GM19324 (cell line): ENCODE measurements at regions not wholly inside any gene's neighbourhood (a gene's known extent, or its start where the extent isn't known, plus 50 kb on each side); places are given as distances from the start of the nearest gene placed in this dataset.
"Not testable (repeated sequence)": the region's sequence is repeated elsewhere in the genome, so short reads cannot be mapped to it uniquely, and the experiment has no call there.

Experiments
- ATAC-seq: cut with Tn5 transposase; IDR thresholded peaks from one replicate; pipeline ENCODE4 v1.9.1; 2021; ENCODE audit warnings: mild to moderate bottlenecking, moderate library complexity; ENCODE audit not compliant: unreplicated experiment, low FRiP score

DNA sequence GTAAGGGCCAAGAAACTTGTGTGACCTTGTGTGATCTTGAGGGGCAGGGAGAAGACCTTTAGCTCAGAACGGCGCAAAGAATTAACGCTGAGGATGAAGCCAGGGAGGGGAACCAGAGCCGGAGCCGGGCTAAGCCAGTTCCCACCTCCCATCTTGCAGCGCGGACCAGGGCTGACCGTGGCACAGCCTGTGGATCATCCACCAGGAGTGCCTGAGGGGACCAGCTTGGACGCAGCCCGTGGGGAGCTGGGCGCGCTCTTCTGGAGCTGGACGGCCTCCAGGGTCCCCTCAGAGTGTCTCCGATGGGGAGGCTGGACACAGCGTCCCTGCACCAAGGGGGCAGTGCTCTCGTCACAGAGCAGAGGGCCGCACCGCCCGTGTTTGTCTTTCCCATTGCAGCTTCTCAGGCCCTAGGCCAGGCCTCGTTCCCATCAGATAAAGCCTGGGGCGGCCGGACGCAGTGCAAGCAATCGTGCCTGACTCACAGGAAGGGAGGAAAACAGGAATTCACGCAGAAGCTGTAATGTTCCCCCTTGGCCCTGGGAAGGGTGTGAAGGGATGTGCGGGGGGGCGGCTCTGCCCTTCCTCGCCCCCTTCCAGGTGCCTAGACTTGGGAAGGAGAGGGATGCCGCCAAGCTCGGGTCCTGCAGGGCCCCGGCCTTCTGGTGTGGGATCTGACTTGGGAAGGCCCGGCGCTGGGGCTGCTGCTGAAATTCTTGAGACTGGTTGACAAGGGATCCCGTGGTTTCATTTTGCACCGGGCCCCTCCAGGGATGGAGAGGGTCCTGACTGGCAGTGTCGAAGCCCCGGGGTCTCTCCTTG, 144.9 kb downstream of the NPIPB11 start:
- ATAC-seq: not testable (repeated sequence)

DNA sequence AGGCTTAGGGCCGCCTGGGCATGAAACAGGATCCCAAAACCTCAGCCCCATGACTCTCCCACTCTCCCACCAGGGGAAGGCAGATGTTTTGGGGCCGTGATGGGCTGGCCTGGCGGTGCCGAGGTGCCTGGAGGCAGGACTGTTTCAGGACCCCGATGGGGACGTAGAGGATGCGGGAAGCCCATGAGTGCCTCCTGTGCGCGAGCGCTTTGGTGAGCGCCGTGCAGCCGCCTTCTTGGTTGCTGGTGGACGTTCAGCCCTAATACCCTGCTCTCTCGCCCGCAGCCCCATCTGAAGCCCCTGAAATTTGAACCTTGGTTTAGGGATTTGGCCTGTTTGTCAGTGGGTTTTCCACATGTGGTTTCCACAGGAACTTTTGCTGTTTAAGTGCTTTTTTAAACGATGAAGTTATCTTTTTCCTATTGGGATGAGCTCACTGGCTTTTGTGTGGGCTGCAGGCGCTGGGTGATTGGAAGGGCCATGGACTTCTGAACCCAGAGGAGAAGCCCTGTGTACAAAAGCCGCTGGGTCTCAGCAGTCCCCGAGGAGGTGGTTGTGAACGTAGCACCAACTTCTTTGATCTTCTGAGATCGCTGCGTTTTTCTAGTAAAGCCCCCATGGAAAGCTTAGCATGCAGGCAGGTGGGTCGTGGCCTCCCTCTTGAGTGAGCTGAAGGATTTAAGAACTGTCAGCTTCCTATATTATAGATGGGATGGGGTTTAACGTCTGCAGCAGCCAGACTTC, 145.7 kb downstream of the NPIPB11 start:
- ATAC-seq: not testable (repeated sequence)

DNA sequence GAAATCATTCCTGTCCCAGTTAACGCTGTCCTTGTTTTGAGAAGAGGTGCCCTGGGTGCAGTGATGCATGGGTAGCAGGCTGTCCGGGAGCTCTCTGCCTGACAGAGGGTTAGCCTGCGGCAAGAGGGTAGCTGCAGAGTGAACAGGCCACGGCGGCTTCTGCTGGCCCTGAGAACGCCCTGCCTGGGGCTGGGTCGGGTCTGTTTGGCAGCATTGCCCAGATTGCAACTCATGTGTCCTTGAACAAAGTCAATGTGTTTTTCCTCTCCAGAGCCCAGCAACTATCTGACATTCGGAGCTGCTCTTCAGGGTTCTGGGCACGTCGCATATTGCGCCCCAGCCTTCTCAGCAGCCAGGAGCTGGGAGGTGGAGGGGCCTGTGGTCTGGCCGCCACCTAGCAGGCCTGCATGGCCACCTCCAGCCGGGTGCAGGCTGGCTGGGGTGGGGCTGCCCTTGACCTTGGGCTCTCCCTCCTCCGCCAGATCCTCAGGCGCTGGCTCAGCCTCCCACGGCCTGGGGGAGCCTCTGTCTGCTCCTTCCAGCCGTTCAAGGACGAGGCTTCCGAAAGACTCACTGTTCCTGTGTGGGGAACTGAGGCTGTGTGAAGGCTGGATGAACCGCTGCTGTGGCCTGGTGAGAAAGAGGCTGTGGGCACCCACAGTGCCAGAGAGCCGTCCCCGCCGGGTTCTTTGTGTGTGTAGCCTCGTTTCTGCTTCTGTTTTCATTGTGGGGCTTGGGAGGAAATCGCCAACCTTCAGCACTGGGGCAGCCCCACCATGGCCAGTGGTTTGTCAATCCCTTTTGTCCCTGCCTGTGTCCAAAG, 146.7 kb downstream of the NPIPB11 start:
- not testable (repeated sequence) for ATAC-seq

DNA sequence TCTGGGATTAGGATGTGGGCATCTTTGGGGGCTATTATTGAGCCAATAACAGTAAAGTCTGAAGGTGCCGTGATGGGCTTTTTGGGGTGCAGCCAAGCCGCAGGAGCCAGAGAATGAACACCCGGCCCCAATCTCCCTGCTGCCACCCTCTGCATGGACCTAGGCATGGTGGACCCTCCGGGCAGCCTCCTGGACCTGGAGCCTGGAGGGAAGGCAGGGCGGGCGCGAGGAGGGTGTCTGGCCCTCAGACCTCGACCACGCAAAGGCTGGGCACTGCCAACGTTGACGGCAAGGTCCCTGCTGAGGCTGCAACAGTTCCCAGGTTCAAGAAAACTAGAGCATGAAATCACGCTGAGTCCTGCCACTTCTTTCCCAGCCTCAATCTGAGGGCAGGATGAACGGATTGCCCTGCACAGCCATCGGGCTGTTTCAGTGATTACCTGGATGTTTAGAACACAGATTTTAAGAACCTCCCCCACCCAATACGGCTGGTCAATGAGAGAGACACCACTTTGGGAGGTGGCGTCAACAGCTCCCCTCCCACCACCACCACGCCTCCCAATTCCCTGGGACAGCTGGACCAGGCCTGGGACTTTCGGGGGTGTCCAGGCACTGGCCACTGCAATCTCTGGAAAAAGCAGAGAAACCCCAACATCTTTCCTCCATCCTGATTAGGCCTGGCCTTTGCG, 147.4 kb downstream of the NPIPB11 start:
- ATAC-seq: not testable (repeated sequence)

DNA sequence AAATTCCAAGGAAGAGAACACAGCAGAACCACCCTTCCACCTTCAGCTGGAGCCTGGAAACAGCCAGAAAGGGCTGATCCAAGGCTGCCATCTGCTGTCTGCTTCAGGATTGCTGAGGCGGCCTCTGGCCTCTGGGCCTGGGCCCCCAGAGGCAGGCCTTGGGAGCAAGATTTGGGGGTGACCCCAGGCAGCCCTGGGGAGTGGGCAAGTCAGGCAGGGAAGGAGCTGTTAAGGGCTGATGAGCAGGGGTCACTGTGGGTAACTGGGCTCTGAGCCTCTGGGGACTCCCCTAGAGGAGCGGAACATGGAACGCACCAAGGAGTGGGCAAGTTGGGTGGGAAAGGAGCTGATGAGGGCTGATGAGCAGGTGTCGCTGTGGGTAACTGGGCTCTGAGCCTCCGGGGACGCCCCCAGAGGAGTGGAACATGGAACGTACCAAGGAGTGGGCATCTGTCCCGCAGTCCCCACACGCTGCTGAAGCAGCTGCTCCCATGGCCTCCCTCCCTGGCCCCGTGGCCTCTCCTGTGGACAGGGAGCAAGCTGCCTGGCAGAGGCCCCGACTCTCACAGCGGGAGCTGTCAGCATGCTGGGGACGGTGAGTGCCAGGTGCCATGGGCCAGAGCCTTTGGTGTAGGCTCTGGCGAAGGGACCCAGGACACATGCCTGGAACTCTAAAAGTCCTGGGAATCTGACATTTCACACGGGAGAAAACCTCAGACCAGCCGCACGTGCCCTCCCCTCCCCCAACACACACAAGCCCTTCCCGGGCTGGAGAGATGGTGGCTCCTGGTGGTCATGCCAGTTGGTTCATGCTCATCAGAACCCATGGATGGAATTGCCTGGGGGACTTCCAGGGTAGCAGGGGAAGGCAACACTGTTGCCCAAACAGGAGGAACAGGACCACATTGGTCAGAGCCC, 148.8 kb downstream of the NPIPB11 start:
- ATAC-seq: not testable (repeated sequence)

DNA sequence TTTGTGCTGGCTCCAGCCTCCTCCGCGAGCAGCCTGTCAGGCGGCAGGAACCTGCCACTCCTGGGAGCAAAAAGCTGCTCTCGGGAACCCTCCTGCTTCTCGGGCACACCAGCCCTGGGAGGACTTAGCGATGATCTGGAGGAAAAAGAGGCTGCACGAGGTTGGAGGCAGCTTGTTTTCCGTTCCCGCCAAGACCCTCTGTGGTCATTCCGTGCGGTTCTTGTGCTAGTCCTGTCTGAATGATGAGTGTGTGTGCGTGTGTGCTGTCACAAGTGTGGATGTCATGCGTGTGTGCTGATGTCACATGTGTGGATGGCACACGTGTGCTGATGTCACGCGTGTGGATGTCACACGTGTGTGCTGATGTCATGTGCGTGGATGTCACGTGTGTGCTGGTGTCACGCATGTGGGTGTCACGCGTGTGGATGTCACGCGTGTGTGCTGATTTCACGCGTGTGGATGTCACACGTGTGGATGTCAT, 150.0 kb downstream of the NPIPB11 start:
- no peak for ATAC-seq

DNA sequence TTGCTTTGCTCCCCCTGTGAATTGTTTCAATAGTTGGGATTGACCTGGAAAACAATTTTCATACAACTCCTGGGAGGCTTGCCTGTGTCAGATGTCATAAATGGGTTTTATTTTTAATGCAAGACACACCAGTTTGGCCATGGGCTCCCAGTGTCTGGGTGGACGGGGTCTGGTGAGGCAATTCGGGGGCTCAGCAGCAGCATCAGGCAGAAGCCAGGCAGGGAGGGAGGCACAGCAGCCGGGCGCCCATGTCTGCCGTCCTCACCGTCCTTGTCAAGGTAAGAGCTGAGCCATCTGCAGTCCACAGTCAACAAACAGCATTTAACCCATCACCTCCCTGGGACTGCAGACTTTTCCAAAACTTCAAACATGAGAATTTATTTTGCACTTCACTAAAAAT, 150.6 kb downstream of the NPIPB11 start:
- ATAC-seq: not testable (repeated sequence)

DNA sequence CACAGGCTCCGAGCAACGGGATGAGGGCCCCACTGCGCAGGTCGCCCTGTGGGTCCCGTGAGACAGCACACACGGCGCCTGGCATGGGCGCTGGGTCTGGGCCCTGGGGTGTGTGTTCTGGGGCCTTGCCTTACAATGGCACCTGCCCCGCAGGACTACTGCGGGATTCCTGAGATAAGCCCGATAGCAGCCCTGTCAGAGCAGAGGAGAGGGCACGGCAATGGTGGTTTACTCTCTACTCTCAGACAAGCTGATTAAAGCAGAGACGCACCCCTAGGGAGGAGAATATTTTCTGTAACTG, 151.1 kb downstream of the NPIPB11 start:
- not testable (repeated sequence) for ATAC-seq

DNA sequence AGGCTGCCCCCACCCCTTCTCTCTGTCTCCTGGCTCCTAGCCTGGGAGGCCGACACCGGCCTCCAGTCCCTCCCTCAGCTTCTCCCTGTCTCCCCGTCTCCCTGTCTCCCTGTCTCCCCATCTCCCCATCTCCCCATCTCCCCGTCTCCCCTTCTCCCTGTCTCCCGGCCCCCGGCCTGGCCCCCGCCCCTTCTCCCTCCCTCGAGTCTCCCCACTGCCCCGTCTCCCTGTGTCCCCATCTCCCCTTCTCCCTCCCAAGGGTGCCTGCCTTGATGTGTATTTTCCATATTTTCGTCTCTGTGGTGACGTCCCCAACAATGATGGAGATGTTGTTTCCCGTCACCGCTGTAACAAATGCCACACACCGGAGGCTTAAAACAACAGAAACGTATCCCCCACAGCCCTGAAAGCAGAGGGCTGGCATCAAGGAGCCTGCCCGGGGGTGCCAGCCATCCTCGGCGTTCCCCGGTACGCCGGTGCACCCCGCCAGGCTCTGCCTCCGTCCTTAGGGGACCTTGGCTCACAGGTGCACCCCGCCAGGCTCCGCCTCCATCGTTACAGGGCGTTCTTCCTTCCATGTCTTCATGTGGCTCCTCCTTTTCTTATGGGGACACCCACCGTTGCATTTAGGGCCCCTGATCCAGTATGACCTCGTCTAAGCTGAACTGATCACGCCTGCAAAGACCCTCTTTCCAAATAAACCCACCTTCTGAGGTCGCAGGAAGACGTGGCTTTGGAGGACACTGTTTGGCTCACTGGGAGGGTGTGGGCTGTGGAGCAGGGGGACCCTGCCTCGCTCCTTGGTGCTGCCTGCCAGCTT, 151.6 kb downstream of the NPIPB11 start:
- ATAC-seq: no peak

DNA sequence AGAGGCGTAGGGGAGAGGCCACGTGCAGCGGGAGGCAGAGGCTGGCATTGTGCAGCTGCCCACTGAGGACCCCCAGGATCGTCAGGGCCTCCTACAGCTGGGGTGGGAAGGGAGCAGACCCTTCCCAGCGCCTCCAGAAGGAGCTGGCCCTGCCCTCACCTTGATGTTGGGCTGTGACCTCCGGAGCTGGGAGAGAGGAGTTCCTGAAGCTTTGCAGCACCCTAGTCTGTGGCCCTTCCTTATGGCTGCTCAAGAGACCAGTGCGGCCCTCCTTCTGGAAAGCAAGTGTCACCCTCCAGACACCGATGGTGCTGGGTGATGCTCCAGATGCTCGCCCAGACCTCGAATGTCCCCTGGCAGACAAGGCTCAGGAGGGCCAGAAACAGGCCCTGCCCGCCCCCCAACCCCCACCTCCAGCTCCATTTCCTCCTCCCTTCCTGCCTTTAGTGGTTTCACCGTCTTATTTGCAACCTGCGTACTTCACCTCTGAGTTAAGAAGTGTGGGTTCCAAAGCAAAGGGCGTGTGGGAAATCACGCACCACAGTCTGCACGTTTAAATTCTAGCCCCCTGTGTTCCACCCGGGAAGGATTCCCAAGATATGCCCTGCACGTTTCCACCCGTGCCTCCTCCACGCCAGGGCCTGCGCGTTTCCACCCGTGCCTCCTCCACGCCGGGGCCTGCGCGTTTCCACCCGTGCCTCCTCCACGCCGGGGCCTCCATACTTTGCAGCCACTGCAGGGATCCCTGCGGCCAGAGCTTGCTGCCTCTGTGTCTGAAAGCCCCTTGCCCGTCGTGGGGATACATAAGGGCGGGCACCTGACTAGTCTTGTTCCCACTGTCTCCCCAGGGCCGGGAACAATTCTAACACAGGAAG, 152.6 kb downstream of the NPIPB11 start:
- ATAC-seq: not testable (repeated sequence)

DNA sequence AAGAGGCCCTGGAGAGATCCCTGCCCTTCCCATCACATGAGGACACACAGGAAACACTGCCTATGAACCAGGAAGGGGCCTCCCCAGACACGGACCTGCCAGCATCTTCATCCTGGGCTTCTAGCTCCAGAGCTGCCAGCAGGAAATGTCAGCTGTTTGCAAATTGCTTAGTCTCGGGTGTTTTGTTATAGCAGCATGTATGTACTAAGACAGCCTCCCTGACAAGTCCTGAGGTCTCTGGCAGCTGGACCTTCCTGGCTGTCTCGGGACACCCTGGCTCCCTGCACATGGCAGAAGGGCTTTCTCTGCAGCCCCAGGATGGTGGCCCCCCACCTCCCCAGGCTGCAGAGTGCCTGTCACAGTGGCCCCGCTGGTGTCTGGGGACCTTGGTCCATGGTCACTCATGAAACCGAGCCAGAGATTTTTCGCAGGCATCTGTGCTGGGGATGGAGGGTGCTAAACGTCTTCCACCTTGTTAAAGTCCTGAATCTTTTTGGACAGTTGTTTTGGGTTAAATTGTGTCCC, 153.4 kb downstream of the NPIPB11 start:
- ATAC-seq: not testable (repeated sequence)

DNA sequence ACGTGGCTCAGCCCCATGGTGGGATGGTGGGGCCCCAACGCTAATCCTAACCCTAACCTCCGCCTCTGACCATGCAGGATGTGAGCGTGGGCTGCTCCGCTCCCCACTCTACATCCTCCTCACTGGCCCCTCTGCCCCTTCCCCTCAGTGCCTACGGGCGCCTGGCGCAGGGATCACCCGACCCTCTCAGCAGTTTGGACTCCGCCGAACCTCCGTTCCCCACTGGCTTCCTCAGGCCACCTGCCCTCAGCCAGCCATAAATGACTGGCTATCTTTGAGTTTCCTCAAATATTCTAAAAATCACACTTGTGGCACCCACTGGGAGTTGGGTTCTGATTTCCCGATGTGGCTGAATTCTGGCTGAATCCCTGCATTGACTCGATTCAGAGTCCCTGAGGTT, 154.2 kb downstream of the NPIPB11 start:
- not testable (repeated sequence) for ATAC-seq

DNA sequence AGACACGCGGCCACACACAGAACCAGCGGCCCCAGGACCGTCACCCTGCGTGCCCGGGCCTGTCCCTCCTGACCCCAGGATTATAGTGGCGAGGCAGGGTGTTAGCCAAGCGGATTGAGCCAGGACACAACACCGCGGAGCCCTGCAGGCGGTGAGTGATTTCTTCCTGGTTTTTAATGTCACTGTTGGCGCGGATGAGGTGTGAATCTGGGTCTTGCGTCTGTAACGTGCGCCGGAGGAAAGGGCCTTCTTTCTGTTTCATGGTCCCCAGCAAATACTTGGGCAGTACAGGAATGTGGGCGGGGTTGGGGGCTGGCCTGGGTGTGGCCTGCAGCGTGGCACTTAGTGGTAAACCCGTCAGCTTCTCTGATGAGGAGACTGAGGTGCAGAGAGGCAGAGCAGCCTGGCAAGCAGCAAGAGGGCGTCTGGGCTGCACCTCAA, 154.9 kb downstream of the NPIPB11 start:
- ATAC-seq: not testable (repeated sequence)

DNA sequence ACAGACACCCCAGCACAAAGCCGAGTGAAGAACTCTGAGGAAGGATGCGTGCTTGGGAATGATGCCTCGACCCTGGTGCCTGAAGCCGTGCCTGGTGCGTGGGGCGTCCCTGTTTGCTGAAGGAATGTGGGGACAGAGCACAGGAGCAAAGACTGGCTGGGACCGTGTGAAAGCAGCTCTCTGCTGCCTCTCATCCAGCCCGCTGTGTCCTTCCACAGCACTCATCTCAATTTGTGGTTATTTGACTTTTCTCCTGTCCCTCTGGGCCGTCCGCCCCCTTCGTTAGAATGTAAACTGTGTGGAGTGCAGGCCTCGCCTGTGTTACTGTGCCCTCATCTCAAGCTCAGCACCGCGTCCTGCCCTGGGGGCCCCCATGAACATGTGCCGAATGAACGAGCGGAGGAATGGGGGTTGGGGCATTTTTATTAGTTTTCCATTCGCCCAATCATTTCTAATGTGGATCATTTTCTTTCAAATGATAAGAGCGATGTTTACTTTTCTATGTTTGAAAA, 155.5 kb downstream of the NPIPB11 start:
- ATAC-seq: not testable (repeated sequence)

DNA sequence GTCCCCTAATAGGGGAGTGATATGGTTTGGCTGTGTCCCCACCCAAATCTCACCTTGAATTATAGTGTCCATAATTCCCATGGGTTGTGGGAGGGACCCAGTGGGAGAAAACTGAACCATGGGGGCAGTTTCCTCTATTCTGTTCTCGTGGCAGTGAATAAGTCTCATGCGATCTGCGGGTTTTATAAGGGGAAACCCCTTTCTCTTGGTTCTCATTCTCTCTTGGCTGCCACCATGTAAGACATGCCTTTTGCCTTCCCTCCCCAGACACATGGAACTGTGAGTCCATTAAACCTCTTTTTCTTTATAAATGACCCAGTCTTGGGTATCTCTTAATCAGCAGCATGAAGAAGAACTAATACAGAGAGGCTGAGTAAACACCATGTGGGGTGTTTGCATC, 156.0 kb downstream of the NPIPB11 start:
- ATAC-seq: not testable (repeated sequence)

DNA sequence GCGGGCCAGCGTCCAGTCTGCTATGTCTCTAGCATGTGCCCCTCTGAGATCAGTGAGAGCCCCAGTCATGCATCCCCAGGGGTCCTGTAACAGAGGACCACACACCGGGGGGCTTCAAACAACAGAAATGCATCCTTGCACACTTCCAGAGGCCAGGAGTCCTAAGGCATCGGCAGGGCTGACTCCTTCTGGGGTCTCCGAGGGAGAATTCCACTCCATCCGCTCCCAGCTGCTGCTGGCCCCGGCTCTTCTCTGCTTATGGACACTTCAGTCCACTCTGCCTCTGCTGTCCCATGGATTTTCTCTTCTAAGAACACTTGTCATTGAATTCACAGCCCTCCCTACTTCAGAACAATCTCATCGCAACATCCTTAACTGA, 157.6 kb downstream of the NPIPB11 start:
- ATAC-seq: not testable (repeated sequence)
